AG20443 (cell line): ENCODE measurements at regions not wholly inside any gene's neighbourhood (a gene's known extent, or its start where the extent isn't known, plus 50 kb on each side); places are given as distances from the start of the nearest gene placed in this dataset.
A peak's percentile ranks its signal among the peaks of the same experiment; 100 is the strongest.

Experiments used
- DNase-seq: peaks from one replicate; pipeline ENCODE4 v3.0.0; 2012; ENCODE audit warnings: low spot score, mixed read lengths

DNA sequence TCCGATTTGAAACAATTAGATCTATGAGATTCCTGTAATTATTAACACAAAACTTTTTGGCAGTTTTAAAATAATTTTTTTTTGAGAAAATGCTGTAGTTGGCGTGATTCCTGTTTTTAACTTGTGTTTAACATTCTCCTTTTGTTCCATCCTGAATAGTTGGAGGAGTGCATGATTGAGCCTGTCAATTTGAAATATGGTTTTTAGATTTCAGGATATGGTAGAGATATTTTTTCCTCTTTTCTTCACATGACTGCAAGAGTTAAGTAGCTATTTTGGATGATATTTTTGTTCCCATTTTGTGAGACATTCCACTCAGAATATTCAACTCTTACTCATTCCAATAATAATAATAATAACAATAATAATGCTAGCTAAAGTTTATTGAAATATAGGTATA lies 241.7 kb upstream of the MAN1A1 start:
- DNase-seq = no peak

DNA sequence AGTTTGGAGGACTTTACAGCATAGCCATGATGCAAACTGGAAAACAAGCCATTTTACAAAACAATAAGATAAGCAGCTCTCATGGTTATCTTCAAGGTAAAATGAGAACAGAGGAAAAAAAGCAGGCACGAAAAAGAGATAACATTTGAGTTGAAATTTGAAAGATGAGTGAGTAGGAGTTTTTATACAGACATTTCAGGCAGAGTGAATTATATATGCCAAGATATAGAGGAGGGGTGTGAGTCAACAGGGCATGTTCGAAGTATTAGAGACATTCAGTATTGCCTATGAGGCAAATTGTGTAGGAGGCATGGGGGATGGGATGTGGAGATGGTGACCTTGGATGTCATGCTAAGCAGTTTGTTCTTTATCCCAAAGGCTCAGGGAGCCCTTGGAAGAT lies 240.5 kb upstream of the MAN1A1 start:
- DNase-seq = no peak

DNA sequence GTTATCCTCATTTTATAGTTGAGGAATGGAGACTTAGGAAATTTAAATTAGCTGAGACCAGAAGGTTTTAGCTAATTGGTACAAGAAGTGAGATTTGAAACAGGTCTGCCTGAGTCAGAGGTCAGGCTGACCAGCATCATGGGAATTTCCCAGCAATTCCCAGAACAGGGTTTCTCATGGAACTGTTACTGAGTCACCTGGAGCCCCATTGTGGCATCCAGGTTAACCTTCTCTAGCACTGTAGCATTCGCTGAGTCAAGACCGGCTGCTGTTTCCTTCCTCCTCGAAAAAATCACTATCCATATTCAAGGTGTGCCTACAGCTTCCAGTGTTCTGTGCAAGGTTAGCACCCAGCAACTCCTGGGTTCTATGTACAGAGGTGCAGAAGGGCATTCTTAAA lies 238.0 kb upstream of the MAN1A1 start:
- DNase-seq = no peak

DNA sequence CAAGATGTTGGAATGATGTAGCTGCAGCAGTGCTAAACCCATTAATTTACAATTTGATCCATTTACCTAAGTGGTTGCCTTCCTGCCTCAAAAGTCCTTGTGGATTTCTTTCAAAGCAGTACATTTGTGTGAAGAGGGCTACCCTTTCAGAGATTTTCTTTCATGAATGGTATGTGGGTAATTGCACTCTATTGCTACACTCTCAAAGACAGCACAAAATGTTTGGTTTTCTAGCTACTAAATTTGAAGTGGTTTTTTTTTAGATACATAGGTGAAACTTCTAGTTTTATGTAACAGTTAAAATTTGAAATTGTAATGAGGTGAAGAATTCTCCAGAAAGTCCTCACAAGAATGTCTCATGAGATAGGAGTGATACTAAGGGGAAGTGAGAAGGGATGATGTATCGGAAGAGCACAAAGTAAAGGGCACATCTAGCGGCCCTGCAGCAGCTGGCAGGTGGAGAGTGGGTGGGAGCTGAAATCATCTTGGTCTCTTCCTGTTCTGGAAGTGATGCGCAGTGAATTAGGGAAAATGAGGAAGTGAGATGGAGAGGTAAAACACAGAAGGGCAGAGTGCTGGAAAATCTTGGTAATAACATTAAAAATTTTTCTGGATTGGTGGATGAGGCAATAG lies 236.8 kb upstream of the MAN1A1 start:
- no peak for DNase-seq

DNA sequence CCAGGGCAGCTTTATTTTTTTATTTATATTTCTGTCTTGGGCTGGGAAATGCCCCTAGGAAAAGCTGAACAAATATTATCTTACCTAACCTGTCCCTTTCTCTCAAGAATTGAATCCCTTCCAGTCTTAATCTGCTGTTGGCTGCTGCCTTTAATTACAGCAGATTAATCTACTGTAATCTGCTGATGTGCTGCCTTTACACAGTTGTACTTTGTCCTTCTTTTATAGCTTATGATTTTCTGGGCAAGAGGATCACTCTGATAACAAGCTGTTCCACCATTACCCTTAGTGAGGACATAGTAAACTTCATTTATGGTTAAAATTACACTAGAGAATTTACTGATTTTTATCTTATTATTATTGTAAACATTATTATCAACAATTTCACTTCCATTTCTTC lies 234.5 kb upstream of the MAN1A1 start:
- DNase-seq = no peak

DNA sequence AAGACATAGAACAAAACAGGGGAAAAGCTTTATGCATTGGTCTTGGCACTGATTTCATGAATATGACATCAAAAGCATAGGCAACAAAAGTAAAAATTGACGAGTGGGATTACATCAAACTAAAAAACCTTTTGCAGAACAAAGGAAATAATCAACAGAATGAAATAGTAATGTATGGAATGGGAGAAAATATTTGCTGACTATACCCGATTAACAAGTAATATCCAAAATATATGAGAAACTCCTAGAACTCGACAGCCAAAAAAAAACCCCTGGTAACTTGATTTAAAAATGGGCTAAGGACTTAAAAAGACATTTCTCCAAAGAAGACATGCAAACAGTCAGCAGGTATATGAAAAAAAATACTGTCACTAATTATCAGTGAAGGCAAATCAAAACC lies 231.7 kb upstream of the MAN1A1 start:
- DNase-seq = no peak

DNA sequence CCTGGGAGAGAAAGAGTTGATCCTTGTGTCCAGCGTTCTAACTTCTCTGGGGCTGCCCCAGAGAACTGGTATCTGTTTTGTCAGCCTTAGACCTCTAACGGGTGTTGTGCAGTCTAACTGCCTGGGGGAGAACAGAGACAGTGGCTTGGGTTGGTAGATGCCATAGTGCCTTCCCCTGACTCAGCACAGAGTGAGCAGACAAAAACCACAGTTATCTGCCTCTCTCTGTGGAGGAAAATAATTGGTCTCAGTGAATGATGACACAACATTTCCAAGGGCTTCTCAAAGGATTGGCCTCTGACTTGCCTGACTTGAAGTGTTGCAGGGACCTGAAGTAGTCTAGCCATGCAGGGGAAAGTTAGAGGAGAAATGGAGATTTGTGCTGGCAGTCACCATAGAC lies 226.2 kb upstream of the MAN1A1 start:
- peak; percentile 68 for DNase-seq

DNA sequence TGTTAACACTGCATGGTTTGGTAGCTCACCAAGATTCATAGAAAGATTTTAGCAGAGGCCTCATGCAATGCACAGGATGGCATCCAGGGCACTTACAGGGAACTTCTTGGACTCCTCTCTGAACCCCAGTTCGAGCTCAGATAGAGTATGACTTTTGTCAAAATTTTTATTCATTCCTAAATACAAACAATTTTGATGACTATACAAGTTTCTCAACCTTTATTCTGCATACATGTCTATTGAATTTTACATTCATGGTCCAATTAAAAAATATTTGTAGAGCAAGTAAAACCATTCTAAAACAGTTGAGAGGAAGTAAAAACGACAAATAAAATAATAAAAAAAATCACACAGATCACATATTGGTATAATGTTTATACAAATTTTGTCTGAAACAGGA lies 219.0 kb upstream of the MAN1A1 start:
- DNase-seq = no peak

DNA sequence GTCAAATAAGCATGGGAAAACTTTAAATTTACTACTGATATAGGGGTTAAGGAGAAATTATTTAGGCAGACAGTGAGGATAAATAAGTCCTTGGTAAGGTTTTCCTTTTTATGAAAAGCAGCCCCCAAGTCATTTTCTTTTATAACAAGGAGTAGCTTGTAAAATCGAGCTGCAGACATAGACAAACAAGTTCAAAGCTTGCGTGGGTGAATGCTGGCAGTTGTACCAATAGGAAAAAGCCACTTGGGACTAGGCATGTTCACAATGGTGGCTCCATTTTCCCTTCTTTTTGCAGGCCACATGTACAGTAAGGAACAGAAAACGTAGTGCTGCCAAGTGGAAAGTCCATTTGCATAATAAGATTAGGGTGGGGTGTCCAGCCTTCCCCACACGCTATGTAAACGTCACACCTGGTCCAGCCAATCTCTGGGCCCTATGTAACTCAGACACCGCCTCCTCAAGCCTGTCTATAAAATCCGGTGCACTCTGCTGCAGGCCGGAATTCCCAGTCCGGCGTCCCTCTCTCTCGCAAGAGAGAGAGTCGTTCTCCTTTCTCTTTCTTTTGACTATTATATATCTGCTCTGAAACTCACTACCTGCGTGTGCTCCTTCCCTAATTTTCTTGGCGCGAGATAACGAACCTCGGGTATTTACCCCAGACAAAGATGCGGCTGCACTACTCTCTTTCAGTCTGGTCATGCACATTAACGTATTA lies 217.1 kb upstream of the MAN1A1 start:
- no peak for DNase-seq

DNA sequence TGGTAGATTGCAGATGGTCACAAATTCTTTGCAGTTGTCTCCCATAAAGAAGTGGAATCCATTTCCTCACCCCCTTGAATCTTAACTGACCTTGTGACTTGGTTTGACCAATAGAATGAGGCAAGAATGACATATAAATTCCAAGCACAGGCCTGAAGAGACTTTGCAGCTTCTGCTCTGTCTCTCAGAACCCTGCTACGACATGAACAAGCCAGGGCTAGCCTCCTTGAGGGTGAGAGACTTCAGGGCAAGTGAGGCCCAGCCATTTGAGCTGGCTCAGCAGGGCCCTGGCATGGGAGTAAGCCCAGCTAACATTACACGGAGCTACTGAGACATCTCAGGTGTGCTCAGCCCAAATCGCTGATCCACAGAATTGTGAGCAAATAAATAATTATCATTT lies 216.3 kb upstream of the MAN1A1 start:
- DNase-seq = no peak

DNA sequence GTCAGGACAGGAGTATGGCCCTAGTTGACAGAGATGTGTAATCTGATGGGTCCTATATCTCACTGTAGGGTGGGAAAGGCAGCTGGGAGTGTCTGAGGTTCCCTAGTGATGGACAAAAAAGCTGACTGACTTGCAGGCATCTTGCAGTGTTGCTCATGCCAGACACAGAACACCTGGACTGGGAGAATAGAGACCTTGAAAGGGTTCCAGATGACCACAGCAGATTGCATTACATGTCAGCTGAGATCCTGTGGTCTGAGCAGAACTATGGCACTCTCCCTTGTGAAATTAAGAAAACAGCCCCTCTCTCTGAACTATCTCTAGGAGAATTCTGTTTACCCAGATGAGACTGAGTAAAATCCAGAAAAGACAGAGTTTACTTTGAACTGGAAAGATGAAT lies 212.6 kb upstream of the MAN1A1 start:
- DNase-seq = no peak

DNA sequence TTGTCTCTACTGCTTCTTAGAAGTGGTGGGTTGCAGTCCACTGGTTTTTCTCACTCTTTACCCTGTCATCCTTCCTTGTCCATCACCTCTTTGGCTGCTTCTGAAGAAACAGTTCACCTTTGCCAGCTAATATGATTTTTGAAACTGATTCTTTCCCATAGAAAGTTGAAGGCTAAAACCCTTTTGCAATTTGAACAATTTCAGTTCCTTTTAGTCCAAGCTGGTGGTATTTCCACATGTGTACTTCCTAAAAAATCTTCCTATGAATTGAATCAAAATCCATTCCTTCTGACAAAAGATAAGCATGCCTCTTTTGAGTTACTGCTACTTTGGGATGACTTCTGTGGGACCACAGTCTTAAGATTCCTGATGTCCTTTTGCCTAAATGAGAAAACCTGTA lies 210.0 kb upstream of the MAN1A1 start:
- no peak for DNase-seq

DNA sequence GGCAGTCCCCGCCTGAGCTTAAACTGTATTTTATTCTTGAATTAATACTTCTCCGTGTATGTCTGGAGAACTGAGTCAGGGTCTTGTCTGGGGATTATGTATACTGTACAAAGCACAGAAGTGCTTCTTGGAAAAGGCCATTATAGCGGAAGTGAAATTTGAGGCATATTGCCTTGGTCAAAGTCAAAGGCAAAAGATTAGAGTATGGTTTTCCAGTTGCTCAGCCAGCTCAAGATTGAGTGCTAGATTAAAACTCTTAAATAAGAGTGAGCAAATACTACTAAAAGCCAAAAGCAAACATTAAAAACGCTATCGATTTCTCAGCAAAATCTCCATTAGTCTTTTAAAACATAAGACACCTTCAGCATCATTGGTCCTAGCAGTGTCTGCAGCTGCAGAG lies 207.7 kb upstream of the MAN1A1 start:
- DNase-seq = no peak

DNA sequence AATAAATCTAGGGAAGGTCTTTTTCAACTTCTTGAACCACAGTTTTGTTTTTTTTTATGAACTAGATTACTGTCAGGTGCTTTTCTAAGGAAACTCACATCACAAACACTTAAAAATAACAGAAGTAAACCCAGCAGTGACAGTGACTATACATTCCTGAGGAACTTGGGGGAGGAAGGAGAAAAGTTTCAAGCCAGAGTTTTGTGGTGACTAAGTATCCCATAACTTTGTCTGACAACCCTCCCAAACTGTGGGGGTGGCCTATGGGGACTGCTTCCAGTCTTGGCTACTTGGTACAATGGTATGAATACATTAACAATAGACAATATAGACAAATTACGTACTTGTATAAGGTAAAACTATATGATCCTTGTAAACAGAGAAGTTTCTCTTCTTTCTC lies 202.5 kb upstream of the MAN1A1 start:
- DNase-seq = peak; percentile 29

DNA sequence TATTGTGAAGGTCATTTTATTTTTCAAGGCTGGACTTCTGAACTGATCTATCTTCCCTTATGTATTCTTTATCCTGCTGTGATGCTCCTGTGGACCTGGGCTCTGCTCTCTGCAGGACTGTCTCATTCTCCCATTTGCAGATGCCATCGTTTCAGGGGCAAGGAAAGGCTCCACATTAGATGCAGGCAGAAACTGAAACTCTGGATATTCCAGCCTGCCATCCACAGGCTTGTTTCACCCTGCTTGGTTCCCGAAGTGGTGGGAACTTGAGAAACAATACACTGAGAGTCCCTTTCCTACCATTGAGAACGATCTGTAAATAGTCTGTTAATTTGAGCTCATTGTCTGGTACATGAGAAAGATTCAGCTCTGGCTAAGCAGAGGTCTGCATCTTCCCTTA lies 197.5 kb upstream of the MAN1A1 start:
- DNase-seq = no peak

DNA sequence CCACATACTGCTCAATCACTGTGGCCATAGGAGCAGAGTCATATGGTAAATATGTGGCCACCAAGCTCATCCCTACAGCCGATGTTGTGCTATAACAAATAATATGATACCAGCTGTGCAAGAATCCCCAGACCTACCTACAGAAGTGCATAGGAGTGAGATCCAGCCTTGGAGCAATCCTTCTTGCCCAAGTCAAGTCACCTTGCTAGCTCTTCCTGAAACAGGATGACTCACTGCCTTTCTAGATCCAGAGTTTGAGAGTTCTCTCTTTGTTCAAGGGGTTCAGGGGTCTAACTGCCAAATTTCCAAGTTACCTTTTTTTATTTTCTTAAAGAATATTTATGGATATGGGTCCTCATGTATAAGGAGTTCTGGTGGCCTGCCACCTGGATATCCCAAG lies 195.7 kb upstream of the MAN1A1 start:
- no peak for DNase-seq

DNA sequence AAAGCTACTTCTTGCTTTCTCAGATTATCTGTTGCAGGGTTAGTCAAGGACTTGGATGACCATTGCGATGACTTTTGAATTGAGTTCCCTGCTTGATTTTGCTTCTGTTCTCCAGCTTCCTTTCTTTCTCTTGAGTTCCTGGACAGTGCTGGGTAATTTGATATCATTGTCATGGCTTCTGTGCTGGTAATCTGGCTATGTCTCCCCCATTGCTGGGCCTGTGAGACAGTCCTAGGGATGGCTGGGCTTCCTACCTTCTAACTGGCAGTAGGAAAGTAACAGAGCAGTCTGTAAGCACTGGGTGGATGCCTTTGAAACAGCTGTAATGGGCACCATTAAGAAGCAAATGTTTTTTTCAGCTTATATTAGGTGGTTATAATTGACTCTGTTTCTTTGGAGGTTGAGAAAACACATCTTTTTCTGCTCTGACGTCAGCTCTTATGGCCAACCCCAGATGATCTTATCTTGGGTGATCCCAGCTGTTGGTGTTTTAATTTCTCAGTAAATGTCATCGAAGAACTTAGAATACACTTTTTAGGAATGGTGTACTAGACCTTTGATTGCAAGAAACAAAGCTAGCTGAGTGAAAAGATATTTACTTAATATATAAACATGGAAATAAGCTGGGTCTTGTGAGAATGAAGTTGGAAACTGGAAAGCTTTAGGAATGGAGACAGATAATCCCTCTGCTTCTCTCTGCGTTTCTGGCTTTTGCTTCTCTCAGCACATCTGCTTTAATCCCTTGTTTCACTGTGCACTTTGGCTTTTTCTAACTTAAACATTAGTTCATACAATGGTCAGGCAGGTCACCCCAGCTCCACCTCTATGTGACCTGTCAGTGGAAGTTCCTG lies 195.0 kb upstream of the MAN1A1 start:
- no peak for DNase-seq

DNA sequence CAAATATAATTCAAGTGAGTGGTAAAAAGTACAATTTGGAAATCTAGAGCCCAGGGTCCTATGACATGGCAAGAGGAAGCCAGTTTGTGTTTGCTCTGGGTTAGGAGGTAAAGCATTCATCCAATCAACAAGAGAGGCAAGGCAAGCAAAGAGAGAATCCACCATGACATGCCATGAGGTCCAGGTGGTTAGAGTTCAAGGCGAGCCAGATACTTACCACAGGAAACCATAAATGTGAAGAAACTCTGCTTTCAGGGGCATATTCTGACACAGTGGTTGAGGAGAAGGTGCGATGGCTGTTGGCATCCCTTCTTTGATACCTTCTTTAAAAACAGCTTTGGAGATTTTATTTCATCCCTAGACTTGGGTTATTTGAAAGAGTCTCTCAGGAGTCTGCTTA lies 193.8 kb upstream of the MAN1A1 start:
- no peak for DNase-seq

DNA sequence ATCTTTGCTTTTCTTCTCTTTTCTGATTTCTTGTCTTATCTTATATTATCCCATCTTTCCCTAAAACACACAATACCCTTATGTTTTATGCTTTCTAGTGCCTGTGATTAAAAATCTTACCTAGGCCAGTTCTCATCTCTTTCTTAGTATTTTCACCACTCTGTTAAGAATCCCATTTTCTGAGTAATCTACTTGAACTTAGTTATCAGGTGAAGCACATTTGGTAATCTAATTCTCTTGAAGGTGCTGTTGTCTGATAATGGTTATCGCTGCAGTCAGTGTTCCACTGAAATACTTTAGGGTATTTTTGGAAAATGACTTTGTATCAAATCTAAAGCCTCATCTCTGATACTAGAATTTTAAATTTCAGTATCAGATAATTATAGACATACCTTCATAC lies 192.5 kb upstream of the MAN1A1 start:
- no peak for DNase-seq

DNA sequence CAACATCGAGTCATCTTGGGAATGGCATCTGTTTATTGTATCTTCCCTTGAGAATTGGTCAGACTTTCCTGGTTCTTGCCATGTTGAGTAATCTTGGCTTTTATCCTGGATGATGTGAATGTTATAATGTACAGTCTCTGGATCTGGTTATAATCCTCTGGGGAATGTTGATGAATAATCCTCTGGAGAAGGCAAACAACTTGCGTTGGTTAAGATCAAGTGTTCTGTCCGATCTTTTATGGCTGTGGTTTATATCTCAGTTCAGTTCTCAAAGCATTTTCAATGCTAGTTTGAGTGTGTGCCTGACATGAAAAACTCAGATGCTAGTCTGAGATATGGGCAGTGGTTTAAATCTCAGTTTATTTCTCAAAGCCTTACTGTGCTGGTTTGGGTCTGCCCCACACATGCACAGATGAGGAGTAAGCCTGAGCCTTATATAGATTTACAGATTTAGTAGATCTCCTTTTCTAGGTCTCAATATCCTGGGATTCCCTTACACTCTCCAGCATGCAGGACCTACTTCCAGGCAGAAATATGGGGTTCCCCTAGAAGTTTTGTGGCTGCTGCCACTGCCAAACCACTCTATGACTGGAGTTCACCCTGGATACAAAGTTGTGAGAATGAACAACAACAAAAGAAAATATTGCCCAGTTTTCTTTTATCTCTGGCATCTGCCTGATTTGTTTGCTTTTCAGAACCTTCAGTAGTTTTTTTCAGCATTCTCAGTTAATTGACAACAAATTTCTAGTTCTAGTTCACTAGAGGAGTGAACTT lies 191.8 kb upstream of the MAN1A1 start:
- DNase-seq = peak; percentile 81

DNA sequence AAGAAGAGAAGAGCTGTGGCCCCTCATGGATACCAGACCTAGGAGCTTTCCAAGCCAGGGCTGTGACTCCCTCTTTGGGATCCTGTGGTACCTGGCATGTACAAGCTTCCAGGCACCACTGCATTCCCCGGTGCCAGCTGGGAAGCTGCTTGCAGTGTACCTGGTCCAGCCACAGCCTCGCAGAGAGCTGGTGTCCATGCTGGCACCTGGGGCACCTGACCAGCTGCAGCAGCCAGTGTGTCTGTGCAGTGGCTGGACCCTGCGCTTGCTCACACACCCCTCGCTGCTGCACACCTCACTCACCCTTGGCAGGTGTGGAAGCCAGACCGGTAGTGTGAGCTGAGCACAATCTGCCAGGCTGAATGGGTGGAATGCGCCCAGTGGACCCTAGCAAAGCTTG lies 190.9 kb upstream of the MAN1A1 start:
- DNase-seq = no peak

DNA sequence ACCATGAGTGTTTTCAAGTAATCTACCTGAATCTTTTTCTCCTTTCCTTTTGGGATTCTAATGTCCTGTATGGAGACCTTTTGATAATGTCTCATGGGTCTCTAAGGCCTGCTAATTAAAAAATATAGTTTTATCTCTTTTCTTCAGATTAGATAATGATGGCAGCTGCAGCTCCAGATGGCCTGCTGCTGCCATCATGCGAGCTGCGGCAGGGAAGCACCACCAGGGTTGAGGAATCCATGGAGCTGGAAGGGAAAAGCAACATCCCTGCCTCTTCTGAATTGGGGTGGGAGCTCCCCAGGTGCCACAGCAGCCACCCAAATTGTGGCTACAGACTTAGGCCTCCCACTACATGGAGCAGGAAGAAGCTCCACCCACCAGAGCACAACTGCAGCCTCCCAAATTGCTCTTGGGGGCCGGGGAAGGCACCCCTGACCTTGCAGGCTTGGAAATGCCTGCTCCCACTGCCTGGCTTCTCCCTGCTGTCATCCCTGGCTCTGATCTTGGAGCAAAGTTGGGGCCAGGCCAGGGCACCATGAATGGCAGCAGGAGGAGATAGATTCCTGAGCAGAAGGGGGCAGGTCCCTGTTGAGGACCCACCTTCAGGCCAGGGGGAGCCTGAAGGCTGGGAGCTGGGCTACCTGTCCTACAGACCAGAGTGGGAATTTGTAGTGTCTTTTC lies 189.6 kb upstream of the MAN1A1 start:
- no peak for DNase-seq
